HepG2 (cell line): ENCODE measurements at regions not wholly inside any gene's neighbourhood (a gene's known extent, or its start where the extent isn't known, plus 50 kb on each side); places are given as distances from the start of the nearest gene placed in this dataset.

Experiments used
- CTCF ChIP-seq: sonication (generic); formaldehyde crosslinking; IDR thresholded peaks from 2 replicates; pipeline ENCODE4 v1.5.0; 2020; ENCODE audit warnings: mild to moderate bottlenecking, missing genetic modification reagents, moderate library complexity
- ETS1 ChIP-seq: sonication (generic); formaldehyde crosslinking; IDR thresholded peaks from 2 replicates; pipeline ENCODE4 v1.4.0; 2020; ENCODE audit warnings: missing genetic modification reagents
- JUN ChIP-seq: sonication (generic); formaldehyde crosslinking; IDR thresholded peaks from 2 replicates; pipeline ENCODE4 v1.4.0; 2020; ENCODE audit warnings: mild to moderate bottlenecking, missing genetic modification reagents
- KLF16 ChIP-seq, 2 experiments: sonication (generic) in 1 of 2; formaldehyde crosslinking in 1 of 2; IDR thresholded peaks; 2 replicates each; pipeline versions ENCODE4 v1.6.1 to v1.8.0; 2016 to 2023; ENCODE audit warnings: missing genetic modification reagents in 2 of 2, missing compliant biosample characterization in 1 of 2
- MTF1 ChIP-seq: sonication (generic); formaldehyde crosslinking; IDR thresholded peaks from 2 replicates; pipeline ENCODE4 v1.5.0; 2020; ENCODE audit warnings: missing genetic modification reagents
- NFIC ChIP-seq: IDR thresholded peaks from 2 replicates; pipeline ENCODE4 v1.6.1; 2012; ENCODE audit warnings: mild to moderate bottlenecking, low read length, inconsistent platforms
- PATZ1 ChIP-seq: sonication (generic); formaldehyde crosslinking; IDR thresholded peaks from 2 replicates; pipeline ENCODE4 v1.4.0; 2020; ENCODE audit warnings: missing genetic modification reagents
- POLR2A ChIP-seq, 2 experiments: IDR thresholded peaks; 2 replicates each; pipeline ENCODE4 v1.6.1; 2011; ENCODE audit warnings: low read depth in 2 of 2, low read length in 2 of 2, mild to moderate bottlenecking in 1 of 2, moderate library complexity in 1 of 2; ENCODE audit not compliant: insufficient read depth in 1 of 2
- REST ChIP-seq, 2 experiments: IDR thresholded peaks; 2 replicates each; pipeline ENCODE4 v1.6.1; 2011 to 2012; ENCODE audit warnings: low read length in 2 of 2, borderline replicate concordance in 1 of 2, low read depth in 1 of 2, mild to moderate bottlenecking in 1 of 2, moderate library complexity in 1 of 2
- SMC3 ChIP-seq: IDR thresholded peaks from 2 replicates; pipeline ENCODE4 v1.6.1; 2011; ENCODE audit warnings: low read length, improper control_type of control experiment
- ZFX ChIP-seq: sonication (generic); formaldehyde crosslinking; IDR thresholded peaks from 2 replicates; pipeline ENCODE4 v1.4.0; 2020; ENCODE audit warnings: mild to moderate bottlenecking, low read depth, missing genetic modification reagents, moderate library complexity
- ZNF33B ChIP-seq: sonication (generic); formaldehyde crosslinking; IDR thresholded peaks from 2 replicates; pipeline ENCODE4 v1.5.1; 2020; ENCODE audit warnings: mild to moderate bottlenecking, missing genetic modification reagents
- ZNF704 ChIP-seq: sonication (generic); formaldehyde crosslinking; IDR thresholded peaks from 2 replicates; pipeline ENCODE4 v1.8.1; 2023; ENCODE audit warnings: mild to moderate bottlenecking, inconsistent platforms, moderate library complexity, missing genetic modification reagents, borderline replicate concordance
- ZNF709 ChIP-seq: sonication (generic); formaldehyde crosslinking; IDR thresholded peaks from 2 replicates; pipeline ENCODE4 v1.5.0; 2020; ENCODE audit warnings: mild to moderate bottlenecking, missing genetic modification reagents

GRCh38 chr13:80497439-80497838 is 156.5 kb upstream of the SPRY2 start:
- TF ChIP-seq ZNF709 (CRISPR knock-in tag) = no peak
- TF ChIP-seq KLF16 (CRISPR knock-in tag; IDR thresholded peaks at IDR 0.05) = no peak
- no peak for TF ChIP-seq JUN (CRISPR knock-in tag)
- no peak for TF ChIP-seq CTCF (CRISPR knock-in tag)
- no peak for TF ChIP-seq ZNF33B
- TF ChIP-seq ETS1 (CRISPR knock-in tag) = no peak
- TF ChIP-seq PATZ1 (CRISPR knock-in tag) = no peak
- TF ChIP-seq REST (IDR thresholded peaks at IDR 0.05; ENCODE audit: borderline replicate concordance in 1 of 2, low read depth in 1 of 2, low read length in 2 of 2) = no peak
- no peak for TF ChIP-seq NFIC
- TF ChIP-seq MTF1 (CRISPR knock-in tag) = no peak
- no peak for TF ChIP-seq SMC3
- no peak for TF ChIP-seq ZFX (CRISPR knock-in tag)
- TF ChIP-seq POLR2A (IDR thresholded peaks at IDR 0.05; ENCODE audit: insufficient read depth in 1 of 2, low read depth in 2 of 2, low read length in 2 of 2) = no peak
- TF ChIP-seq ZNF704 (CRISPR knock-in tag) = no peak
